DND-41 (cell line): ENCODE measurements at regions not wholly inside any gene's neighbourhood (a gene's known extent, or its start where the extent isn't known, plus 50 kb on each side); places are given as distances from the start of the nearest gene placed in this dataset.
"Not testable (repeated sequence)": the region's sequence is repeated elsewhere in the genome, so short reads cannot be mapped to it uniquely, and the experiment has no call there.

Source experiments
- EZH2 ChIP-seq: IDR thresholded peaks from 3 replicates; pipeline ENCODE4 v1.6.1; 2012; ENCODE audit warnings: borderline replicate concordance, low read depth, mild to moderate bottlenecking, moderate library complexity, low read length, inconsistent platforms; ENCODE audit not compliant: severe bottlenecking
- TF ChIP-seq, protein P1 (sequence below): IDR thresholded peaks from 2 replicates; pipeline ENCODE4 v1.5.1; 2012; ENCODE audit warnings: borderline replicate concordance, low read length, moderate library complexity, mild to moderate bottlenecking; ENCODE audit not compliant: poor library complexity, severe bottlenecking; ENCODE audit errors: extremely low read depth

DNA sequence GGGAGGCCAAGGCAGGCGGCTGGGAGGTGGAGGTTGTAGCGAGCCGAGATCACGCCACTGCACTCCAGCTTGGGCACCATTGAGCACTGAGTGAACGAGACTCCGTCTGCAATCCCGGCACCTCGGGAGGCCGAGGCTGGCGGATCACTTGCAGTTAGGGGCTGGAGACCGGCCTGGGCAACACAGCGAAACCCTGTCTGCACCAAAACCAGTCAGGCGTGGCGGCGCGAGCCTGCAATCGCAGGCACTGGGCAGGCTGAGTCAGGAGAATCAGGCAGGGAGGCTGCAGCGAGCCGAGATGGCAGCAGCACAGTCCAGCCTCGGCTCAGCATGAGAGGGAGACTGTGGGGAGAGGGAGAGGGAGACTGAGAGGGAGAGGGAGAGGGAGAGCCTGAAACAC is 126.0 kb upstream of the PTPRG start:
- not testable (repeated sequence) for TF ChIP-seq EZH2
- TF ChIP-seq, protein P1, sequence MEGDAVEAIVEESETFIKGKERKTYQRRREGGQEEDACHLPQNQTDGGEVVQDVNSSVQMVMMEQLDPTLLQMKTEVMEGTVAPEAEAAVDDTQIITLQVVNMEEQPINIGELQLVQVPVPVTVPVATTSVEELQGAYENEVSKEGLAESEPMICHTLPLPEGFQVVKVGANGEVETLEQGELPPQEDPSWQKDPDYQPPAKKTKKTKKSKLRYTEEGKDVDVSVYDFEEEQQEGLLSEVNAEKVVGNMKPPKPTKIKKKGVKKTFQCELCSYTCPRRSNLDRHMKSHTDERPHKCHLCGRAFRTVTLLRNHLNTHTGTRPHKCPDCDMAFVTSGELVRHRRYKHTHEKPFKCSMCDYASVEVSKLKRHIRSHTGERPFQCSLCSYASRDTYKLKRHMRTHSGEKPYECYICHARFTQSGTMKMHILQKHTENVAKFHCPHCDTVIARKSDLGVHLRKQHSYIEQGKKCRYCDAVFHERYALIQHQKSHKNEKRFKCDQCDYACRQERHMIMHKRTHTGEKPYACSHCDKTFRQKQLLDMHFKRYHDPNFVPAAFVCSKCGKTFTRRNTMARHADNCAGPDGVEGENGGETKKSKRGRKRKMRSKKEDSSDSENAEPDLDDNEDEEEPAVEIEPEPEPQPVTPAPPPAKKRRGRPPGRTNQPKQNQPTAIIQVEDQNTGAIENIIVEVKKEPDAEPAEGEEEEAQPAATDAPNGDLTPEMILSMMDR: not testable (repeated sequence)
